ENCODE measurements at regions not wholly inside any gene's neighbourhood (a gene's known extent, or its start where the extent isn't known, plus 50 kb on each side); places are given as distances from the start of the nearest gene placed in this dataset.

DNA sequence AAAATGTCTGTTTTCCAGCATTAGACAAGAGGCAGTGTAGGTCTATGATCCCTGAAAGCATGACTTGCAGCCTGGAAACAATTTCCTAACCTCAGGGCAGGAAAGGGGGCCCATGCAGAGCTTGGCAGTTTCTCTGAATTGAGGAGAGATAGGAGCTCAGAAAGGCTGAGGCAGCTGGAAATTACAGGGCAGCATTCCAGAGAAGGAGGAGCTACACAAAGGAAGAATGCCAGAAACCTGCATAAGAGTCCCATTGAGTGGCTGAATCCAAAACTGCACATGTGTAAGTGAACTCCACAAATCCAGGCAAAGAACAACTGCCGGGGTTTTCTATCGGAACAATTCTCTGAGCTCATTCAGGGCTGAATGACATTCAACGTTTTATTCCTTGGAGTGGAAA is 346.8 kb downstream of the PIK3R1 start:
- H3K27me3 ChIP-seq: no peaks in the 10 kb centered on the region
- H3K27ac ChIP-seq (replicated peaks in 1 of 4): no peak overlapping the region
- no peak for DNase-seq (ENCODE audit: extremely low spot score)
- no peaks in the 10 kb centered on the region for H3K36me3 ChIP-seq
- TF ChIP-seq POLR2A (IDR thresholded peaks at IDR 0.05; ENCODE audit: low read depth) (no peak), POLR2AphosphoS5 (IDR thresholded peaks at IDR 0.05) (no peak), EP300 (IDR thresholded peaks at IDR 0.05) (no peak)
- TF ChIP-seq, protein P1, sequence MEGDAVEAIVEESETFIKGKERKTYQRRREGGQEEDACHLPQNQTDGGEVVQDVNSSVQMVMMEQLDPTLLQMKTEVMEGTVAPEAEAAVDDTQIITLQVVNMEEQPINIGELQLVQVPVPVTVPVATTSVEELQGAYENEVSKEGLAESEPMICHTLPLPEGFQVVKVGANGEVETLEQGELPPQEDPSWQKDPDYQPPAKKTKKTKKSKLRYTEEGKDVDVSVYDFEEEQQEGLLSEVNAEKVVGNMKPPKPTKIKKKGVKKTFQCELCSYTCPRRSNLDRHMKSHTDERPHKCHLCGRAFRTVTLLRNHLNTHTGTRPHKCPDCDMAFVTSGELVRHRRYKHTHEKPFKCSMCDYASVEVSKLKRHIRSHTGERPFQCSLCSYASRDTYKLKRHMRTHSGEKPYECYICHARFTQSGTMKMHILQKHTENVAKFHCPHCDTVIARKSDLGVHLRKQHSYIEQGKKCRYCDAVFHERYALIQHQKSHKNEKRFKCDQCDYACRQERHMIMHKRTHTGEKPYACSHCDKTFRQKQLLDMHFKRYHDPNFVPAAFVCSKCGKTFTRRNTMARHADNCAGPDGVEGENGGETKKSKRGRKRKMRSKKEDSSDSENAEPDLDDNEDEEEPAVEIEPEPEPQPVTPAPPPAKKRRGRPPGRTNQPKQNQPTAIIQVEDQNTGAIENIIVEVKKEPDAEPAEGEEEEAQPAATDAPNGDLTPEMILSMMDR (IDR thresholded peaks at IDR 0.05): no peak
- peaks cover 0 to 2% (median 0%) of the 10 kb centered on the region in 4 donors for H3K4me1 ChIP-seq
- H3K9me3 ChIP-seq: peaks cover 0 to 8% (median 2%) of the 10 kb centered on the region in 4 donors
- 46% methylated on average over 3 of the region's 3 CpGs for WGBS
- H3K4me3 ChIP-seq: no peak overlapping the region
- intact Hi-C loops (cut with DNase I): no loop called here

DNA sequence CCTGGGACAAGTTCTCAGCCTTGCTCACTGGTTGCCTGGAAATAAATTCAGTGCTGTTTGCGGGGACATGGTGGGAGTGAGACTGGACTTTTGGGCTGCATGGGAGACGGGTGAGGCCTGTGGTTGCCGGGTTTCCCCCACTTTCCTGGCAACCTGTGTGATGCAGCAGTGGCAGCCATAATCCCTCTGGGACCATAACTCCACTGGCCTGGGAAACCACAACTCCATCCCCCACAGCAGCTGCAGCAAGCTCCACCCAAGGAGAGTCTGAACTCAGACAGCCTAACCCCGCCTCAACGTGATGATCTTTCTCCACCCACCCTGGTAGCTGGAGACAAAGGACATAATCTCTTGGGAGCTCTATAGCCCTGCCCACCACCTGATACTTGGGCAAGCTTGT is 349.9 kb downstream of the PIK3R1 start:
- Histone ChIP-seq H3K4me3 (no peak overlapping the region), H3K27ac (replicated peaks in 1 of 4) (no peak overlapping the region), H3K9me3 (peaks cover 0 to 10% (median 2%) of the 10 kb centered on the region in 4 donors), H3K27me3 (no peaks in the 10 kb centered on the region), H3K4me1 (no peaks in the 10 kb centered on the region), H3K36me3 (no peaks in the 10 kb centered on the region)
- no peak for TF ChIP-seq POLR2A (IDR thresholded peaks at IDR 0.05; ENCODE audit: low read depth)
- no peak for TF ChIP-seq EP300 (IDR thresholded peaks at IDR 0.05)
- TF ChIP-seq POLR2AphosphoS5 (IDR thresholded peaks at IDR 0.05): no peak
- TF ChIP-seq, protein P1 (IDR thresholded peaks at IDR 0.05): no peak
- intact Hi-C loops (cut with DNase I): no loop called here
- 77% methylated on average over 5 of the region's 5 CpGs for WGBS
- no peak for DNase-seq (ENCODE audit: extremely low spot score)

DNA sequence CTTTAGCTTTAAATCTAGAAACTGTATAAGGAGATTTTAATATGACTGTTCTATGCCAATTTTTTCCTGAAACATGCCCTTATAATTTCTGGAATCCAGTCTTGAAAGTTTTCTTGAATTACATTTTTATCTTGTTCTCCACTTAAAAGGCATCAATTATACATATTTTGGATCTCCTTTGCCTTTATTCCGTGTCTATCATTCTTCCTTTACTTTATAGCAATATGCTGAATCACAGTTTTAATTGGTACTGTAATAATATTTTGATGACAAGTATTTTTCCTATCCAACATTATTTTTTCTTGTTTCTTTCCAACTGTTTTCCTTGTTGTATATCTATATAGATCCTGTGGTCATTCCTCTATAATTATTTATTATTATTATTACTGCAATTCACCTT is 361.2 kb downstream of the PIK3R1 start:
- Histone ChIP-seq H3K4me3 (no peak overlapping the region), H3K36me3 (no peaks in the 10 kb centered on the region), H3K27ac (replicated peaks in 1 of 4) (no peak overlapping the region), H3K4me1 (no peaks in the 10 kb centered on the region), H3K9me3 (peaks cover 0 to 14% (median 5%) of the 10 kb centered on the region in 4 donors), H3K27me3 (no peaks in the 10 kb centered on the region)
- no peak for TF ChIP-seq EP300 (IDR thresholded peaks at IDR 0.05)
- TF ChIP-seq, protein P1 (IDR thresholded peaks at IDR 0.05): no peak
- no peak for TF ChIP-seq POLR2AphosphoS5 (IDR thresholded peaks at IDR 0.05)
- TF ChIP-seq POLR2A (IDR thresholded peaks at IDR 0.05; ENCODE audit: low read depth): no peak
- intact Hi-C loops (cut with DNase I): no loop called here
- 82% methylated on average over 1 of the region's 1 CpG for WGBS
- DNase-seq (ENCODE audit: extremely low spot score): no peak

DNA sequence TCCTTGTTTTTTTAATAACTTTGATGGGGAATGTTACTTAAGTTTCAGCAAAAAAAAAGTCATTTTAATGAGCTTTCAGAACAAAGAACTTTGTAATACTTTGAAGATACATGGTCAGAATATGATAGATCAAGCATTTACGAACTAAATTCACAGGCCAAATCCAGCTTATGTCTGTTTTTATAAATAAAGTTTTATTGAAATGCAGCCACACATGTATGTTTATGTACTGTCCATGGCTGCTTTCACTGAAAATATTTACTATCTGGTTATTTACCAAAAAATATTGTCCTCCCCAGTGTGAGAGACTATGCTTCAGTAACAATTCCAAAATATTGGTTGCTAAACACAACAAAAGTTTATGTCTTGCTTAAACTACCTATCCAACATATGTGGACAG is 366.7 kb downstream of the PIK3R1 start:
- Histone ChIP-seq H3K36me3 (no peaks in the 10 kb centered on the region), H3K27me3 (no peaks in the 10 kb centered on the region), H3K4me1 (no peaks in the 10 kb centered on the region), H3K9me3 (peaks cover 0 to 4% (median under 1%) of the 10 kb centered on the region in 4 donors), H3K27ac (replicated peaks in 1 of 4) (no peak overlapping the region), H3K4me3 (no peak overlapping the region)
- 38% methylated on average over 1 of the region's 1 CpG for WGBS
- TF ChIP-seq POLR2AphosphoS5 (IDR thresholded peaks at IDR 0.05): no peak
- TF ChIP-seq, protein P1 (IDR thresholded peaks at IDR 0.05): no peak
- TF ChIP-seq POLR2A (IDR thresholded peaks at IDR 0.05; ENCODE audit: low read depth): no peak
- TF ChIP-seq EP300 (IDR thresholded peaks at IDR 0.05): no peak
- no peak for DNase-seq (ENCODE audit: extremely low spot score)
- intact Hi-C loops (cut with DNase I): no loop called here

DNA sequence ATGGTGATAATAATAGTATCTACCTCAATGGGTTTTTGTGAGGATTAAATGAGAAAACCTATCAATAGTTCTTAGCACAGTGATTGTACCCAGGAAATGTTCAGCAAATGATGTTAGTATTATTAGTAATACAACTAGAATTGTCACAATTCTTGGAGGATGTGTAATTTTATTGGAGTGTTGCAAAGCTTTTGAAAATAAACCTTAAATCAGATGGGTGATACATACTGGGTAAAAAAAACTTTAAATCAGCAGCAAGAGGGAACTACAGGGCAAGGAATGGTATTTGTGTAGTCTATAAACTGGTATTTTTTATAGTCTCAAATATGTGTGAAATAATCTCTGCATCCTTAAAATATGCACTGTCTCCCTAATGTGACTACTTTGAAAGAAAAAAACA is 371.6 kb downstream of the PIK3R1 start:
- Histone ChIP-seq H3K27ac (replicated peaks in 1 of 4) (no peak overlapping the region), H3K9me3 (no peaks in the 10 kb centered on the region), H3K36me3 (no peaks in the 10 kb centered on the region), H3K4me1 (no peaks in the 10 kb centered on the region), H3K4me3 (no peak overlapping the region), H3K27me3 (no peaks in the 10 kb centered on the region)
- DNase-seq (ENCODE audit: extremely low spot score): no peak
- intact Hi-C loops (cut with DNase I): no loop called here
- TF ChIP-seq POLR2AphosphoS5 (IDR thresholded peaks at IDR 0.05): no peak
- no peak for TF ChIP-seq EP300 (IDR thresholded peaks at IDR 0.05)
- TF ChIP-seq, protein P1 (IDR thresholded peaks at IDR 0.05): no peak
- TF ChIP-seq POLR2A (IDR thresholded peaks at IDR 0.05; ENCODE audit: low read depth): no peak
